ENCODE measurements at regions not wholly inside any gene's neighbourhood (a gene's known extent, or its start where the extent isn't known, plus 50 kb on each side); places are given as distances from the start of the nearest gene placed in this dataset.

DNA sequence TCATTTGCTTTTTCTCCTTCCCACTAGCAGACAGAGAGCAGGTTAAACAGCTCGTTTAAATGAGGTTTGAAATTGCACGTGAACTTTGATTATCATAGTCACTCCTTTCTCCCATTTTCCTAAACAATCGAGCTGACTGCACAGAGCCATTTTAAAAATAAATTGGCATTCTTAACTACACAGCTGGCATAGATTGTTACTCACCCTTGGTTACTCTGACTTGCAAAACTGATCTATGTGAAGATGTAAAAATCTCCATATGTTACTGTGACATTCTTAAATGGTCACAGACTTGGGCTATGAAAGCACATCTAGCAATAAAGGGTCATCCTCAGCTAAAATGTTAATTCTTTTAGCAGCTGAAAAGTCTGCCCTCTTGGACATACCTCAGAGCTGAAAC, 368.5 kb downstream of the DTWD2 start:
- H3K36me3 Mint-ChIP-seq (ENCODE audit: low read depth) = no peaks in the 10 kb centered on the region
- no peaks in the 10 kb centered on the region for H4K20me1 ChIP-seq (replicated peaks; ENCODE audit: insufficient read depth)
- H3K27me3 Mint-ChIP-seq (ENCODE audit: insufficient read depth, low read depth, poor library complexity) = no peaks in the 10 kb centered on the region
- H3K27me3 ChIP-seq (ENCODE audit: insufficient read depth) = no peaks in the 10 kb centered on the region
- ATAC-seq (no peak), DNase-seq (ENCODE audit: low spot score) (no peak)
- H3K27ac ChIP-seq (ENCODE audit: low read depth) = no peak overlapping the region
- no peaks in the 10 kb centered on the region for H3K79me2 ChIP-seq (replicated peaks; ENCODE audit: insufficient read depth)
- no peak overlapping the region for H3K4me3 Mint-ChIP-seq
- H3K4me3 ChIP-seq = no peak overlapping the region
- H3K36me3 ChIP-seq (ENCODE audit: insufficient read depth) = no peaks in the 10 kb centered on the region
- no peak overlapping the region for H3K4me2 ChIP-seq
- H3K9me2 ChIP-seq (ENCODE audit: insufficient read depth) = no peaks in the 10 kb centered on the region
- H2AFZ ChIP-seq = no peak overlapping the region
- no peaks in the 10 kb centered on the region for H3K4me1 ChIP-seq (ENCODE audit: insufficient read depth)
- no peak overlapping the region for H3K27ac Mint-ChIP-seq
- H3K4me1 Mint-ChIP-seq = no peaks in the 10 kb centered on the region
- no peaks in the 10 kb centered on the region for H3F3A ChIP-seq (replicated peaks; ENCODE audit: low read depth)
- 0 out of 3 replicates have a peak, but pooled peaks cover 3% of the 10 kb centered on the region for H3K9me3 Mint-ChIP-seq
- no peak for TF ChIP-seq STAT1 (IDR thresholded peaks at IDR 0.05; ENCODE audit: unreplicated experiment)
- no peak for TF ChIP-seq NANOG (IDR thresholded peaks at IDR 0.05; ENCODE audit: borderline replicate concordance)
- TF ChIP-seq CREB1 (CRISPR knock-in tag; IDR thresholded peaks at IDR 0.05; ENCODE audit: low read depth) = no peak
- no peak for TF ChIP-seq EZH2 (IDR thresholded peaks at IDR 0.05; ENCODE audit: low read depth, unreplicated experiment)
- no peak for TF ChIP-seq JUNB (IDR thresholded peaks at IDR 0.05; ENCODE audit: unreplicated experiment)
- TF ChIP-seq ETS1 (IDR thresholded peaks at IDR 0.05) = no peak
- TF ChIP-seq, protein P1, sequence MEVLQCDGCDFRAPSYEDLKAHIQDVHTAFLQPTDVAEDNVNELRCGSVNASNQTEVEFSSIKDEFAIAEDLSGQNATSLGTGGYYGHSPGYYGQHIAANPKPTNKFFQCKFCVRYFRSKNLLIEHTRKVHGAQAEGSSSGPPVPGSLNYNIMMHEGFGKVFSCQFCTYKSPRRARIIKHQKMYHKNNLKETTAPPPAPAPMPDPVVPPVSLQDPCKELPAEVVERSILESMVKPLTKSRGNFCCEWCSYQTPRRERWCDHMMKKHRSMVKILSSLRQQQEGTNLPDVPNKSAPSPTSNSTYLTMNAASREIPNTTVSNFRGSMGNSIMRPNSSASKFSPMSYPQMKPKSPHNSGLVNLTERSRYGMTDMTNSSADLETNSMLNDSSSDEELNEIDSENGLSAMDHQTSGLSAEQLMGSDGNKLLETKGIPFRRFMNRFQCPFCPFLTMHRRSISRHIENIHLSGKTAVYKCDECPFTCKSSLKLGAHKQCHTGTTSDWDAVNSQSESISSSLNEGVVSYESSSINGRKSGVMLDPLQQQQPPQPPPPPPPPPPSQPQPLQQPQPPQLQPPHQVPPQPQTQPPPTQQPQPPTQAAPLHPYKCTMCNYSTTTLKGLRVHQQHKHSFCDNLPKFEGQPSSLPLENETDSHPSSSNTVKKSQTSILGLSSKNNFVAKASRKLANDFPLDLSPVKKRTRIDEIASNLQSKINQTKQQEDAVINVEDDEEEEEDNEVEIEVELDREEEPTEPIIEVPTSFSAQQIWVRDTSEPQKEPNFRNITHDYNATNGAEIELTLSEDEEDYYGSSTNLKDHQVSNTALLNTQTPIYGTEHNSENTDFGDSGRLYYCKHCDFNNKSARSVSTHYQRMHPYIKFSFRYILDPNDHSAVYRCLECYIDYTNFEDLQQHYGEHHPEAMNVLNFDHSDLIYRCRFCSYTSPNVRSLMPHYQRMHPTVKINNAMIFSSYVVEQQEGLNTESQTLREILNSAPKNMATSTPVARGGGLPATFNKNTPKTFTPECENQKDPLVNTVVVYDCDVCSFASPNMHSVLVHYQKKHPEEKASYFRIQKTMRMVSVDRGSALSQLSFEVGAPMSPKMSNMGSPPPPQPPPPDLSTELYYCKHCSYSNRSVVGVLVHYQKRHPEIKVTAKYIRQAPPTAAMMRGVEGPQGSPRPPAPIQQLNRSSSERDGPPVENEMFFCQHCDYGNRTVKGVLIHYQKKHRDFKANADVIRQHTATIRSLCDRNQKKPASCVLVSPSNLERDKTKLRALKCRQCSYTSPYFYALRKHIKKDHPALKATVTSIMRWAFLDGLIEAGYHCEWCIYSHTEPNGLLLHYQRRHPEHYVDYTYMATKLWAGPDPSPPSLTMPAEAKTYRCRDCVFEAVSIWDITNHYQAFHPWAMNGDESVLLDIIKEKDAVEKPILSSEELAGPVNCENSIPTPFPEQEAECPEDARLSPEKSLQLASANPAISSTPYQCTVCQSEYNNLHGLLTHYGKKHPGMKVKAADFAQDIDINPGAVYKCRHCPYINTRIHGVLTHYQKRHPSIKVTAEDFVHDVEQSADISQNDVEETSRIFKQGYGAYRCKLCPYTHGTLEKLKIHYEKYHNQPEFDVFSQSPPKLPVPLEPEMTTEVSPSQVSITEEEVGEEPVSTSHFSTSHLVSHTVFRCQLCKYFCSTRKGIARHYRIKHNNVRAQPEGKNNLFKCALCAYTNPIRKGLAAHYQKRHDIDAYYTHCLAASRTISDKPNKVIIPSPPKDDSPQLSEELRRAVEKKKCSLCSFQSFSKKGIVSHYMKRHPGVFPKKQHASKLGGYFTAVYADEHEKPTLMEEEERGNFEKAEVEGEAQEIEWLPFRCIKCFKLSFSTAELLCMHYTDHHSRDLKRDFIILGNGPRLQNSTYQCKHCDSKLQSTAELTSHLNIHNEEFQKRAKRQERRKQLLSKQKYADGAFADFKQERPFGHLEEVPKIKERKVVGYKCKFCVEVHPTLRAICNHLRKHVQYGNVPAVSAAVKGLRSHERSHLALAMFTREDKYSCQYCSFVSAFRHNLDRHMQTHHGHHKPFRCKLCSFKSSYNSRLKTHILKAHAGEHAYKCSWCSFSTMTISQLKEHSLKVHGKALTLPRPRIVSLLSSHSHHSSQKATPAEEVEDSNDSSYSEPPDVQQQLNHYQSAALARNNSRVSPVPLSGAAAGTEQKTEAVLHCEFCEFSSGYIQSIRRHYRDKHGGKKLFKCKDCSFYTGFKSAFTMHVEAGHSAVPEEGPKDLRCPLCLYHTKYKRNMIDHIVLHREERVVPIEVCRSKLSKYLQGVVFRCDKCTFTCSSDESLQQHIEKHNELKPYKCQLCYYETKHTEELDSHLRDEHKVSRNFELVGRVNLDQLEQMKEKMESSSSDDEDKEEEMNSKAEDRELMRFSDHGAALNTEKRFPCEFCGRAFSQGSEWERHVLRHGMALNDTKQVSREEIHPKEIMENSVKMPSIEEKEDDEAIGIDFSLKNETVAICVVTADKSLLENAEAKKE (CRISPR knock-in tag; IDR thresholded peaks at IDR 0.05) = no peak
- no peak for TF ChIP-seq ZNF114 (CRISPR knock-in tag; IDR thresholded peaks at IDR 0.05)
- TF ChIP-seq, protein P2, sequence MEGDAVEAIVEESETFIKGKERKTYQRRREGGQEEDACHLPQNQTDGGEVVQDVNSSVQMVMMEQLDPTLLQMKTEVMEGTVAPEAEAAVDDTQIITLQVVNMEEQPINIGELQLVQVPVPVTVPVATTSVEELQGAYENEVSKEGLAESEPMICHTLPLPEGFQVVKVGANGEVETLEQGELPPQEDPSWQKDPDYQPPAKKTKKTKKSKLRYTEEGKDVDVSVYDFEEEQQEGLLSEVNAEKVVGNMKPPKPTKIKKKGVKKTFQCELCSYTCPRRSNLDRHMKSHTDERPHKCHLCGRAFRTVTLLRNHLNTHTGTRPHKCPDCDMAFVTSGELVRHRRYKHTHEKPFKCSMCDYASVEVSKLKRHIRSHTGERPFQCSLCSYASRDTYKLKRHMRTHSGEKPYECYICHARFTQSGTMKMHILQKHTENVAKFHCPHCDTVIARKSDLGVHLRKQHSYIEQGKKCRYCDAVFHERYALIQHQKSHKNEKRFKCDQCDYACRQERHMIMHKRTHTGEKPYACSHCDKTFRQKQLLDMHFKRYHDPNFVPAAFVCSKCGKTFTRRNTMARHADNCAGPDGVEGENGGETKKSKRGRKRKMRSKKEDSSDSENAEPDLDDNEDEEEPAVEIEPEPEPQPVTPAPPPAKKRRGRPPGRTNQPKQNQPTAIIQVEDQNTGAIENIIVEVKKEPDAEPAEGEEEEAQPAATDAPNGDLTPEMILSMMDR (conservative IDR thresholded peaks at IDR 0.05; ENCODE audit: low read depth in 2 of 2) = no peak
- no peak for TF ChIP-seq EZH2phosphoT487 (IDR thresholded peaks at IDR 0.05; ENCODE audit: unreplicated experiment)
- no peak for TF ChIP-seq POLR2AphosphoS5 (IDR thresholded peaks at IDR 0.05; ENCODE audit: low read depth)
- no peak for TF ChIP-seq REST (IDR thresholded peaks at IDR 0.05; ENCODE audit: unreplicated experiment)
- TF ChIP-seq ZNF331 (CRISPR knock-in tag; IDR thresholded peaks at IDR 0.05; ENCODE audit: low read depth) = no peak

Data from GM23338 (cell line).